B cell (primary cell): ENCODE measurements at regions not wholly inside any gene's neighbourhood (a gene's known extent, or its start where the extent isn't known, plus 50 kb on each side); places are given as distances from the start of the nearest gene placed in this dataset.

Experiments used
- ATAC-seq: fragments of 200-7000 bp; cut with Tn5 transposase; one replicate; pipeline ENCODE4 v1.10.0; 2021; ENCODE audit warnings: low read depth, mild to moderate bottlenecking, moderate number of reproducible peaks, moderate library complexity
- CTCF ChIA-PET: fragments of 350-600 bp; sonication (Branson Sonifier 250); formaldehyde crosslinking; loops from one replicate; lab custom pipeline; 2021; ENCODE audit warnings: antibody characterized with exemption, inconsistent platforms; lab: Charles Lee
- POLR2A ChIA-PET: fragments of 350-600 bp; sonication (Branson Sonifier 250); formaldehyde crosslinking; loops from one replicate; lab custom pipeline; 2021; ENCODE audit warnings: antibody characterized with exemption; lab: Charles Lee
- DNase-seq: peaks from one replicate; pipeline ENCODE4 v3.0.0; 2013
- H2AFZ ChIP-seq: 2 replicates; pipeline ENCODE4 v1.6.1; 2012; ENCODE audit warnings: mild to moderate bottlenecking, low read depth, low read length; ENCODE audit not compliant: insufficient read depth, poor library complexity, severe bottlenecking
- H3K27ac ChIP-seq, 2 donors: 1 replicate in 1 of 2; 2 replicates in 1 of 2; pipeline ENCODE4 v1.5.1; 2012 to 2013; ENCODE audit warnings: low read length in 2 of 2, mild to moderate bottlenecking in 2 of 2, moderate library complexity in 1 of 2
- H3K27me3 ChIP-seq, 4 experiments: fragments of 200-600 bp in 1 of 4; sonication (generic) in 1 of 4; replicated peaks in 1 of 4; 1 replicate in 2 of 4; 2 replicates in 2 of 4; pipeline versions ENCODE4 v1.6.1 to v1.7.0; 2013 to 2016; ENCODE audit warnings: low read length in 3 of 4, mild to moderate bottlenecking in 2 of 4, mixed read lengths in 1 of 4, moderate library complexity in 1 of 4; ENCODE audit not compliant: insufficient read depth in 4 of 4, control insufficient read depth in 3 of 4; ENCODE audit errors: control extremely low read depth in 1 of 4
- H3K36me3 ChIP-seq, 2 experiments: replicated peaks in 1 of 2; 1 replicate in 1 of 2; 2 replicates in 1 of 2; pipeline versions ENCODE4 v1.6.1 to v1.7.1; 2013; ENCODE audit warnings: low read length in 1 of 2; ENCODE audit not compliant: insufficient read depth in 2 of 2, control insufficient read depth in 1 of 2; ENCODE audit errors: control extremely low read depth in 1 of 2, extremely low read depth in 1 of 2
- H3K4me1 ChIP-seq, 2 donors: fragments of 200-600 bp in 1 of 2; sonication (generic) in 1 of 2; 1 replicate in 1 of 2; 2 replicates in 1 of 2; pipeline versions ENCODE4 v1.5.1 to v1.6.1; 2013 to 2017; ENCODE audit warnings: low read length in 2 of 2; ENCODE audit not compliant: control insufficient read depth in 2 of 2, insufficient read depth in 2 of 2
- H3K4me2 ChIP-seq: replicated peaks from 2 replicates; pipeline ENCODE3; 2012; ENCODE audit warnings: mild to moderate bottlenecking, low read depth, low read length; ENCODE audit not compliant: poor library complexity, severe bottlenecking
- H3K4me3 ChIP-seq, 5 experiments: fragments of 200-600 bp in 1 of 5; sonication (generic) in 1 of 5; 1 replicate in 3 of 5; 2 replicates in 2 of 5; pipeline versions ENCODE4 v1.5.1 to v1.7.0; 2011 to 2016; ENCODE audit warnings: low read length in 4 of 5, mild to moderate bottlenecking in 4 of 5, low read depth in 2 of 5, control low read depth in 1 of 5, moderate library complexity in 1 of 5; ENCODE audit not compliant: insufficient read depth in 1 of 5; ENCODE audit errors: control extremely low read depth in 1 of 5, extremely low read depth in 1 of 5
- H3K79me2 ChIP-seq: fragments of 200-600 bp; sonication (generic); one replicate; pipeline ENCODE4 v1.6.0; 2016; ENCODE audit warnings: low read length; ENCODE audit not compliant: control insufficient read depth, insufficient read depth
- H3K9ac ChIP-seq: fragments of 200-600 bp; sonication (generic); 2 replicates; pipeline ENCODE4 v1.6.1; 2017; ENCODE audit warnings: mild to moderate bottlenecking, low read length, moderate library complexity
- H3K9me3 ChIP-seq, 3 donors: one replicate each; pipeline versions ENCODE4 v1.6.1 to v1.7.1; 2013; ENCODE audit warnings: low read length in 2 of 3; ENCODE audit not compliant: control insufficient read depth in 2 of 3, insufficient read depth in 1 of 3; ENCODE audit errors: control extremely low read depth in 1 of 3
- H4K20me1 ChIP-seq: 2 replicates; pipeline ENCODE4 v1.6.0; 2012; ENCODE audit warnings: mild to moderate bottlenecking, low read length; ENCODE audit not compliant: insufficient read depth, control insufficient read depth, poor library complexity, severe bottlenecking
- H3K27ac Mint-ChIP-seq: one replicate; pipeline ENCODE4 v1.8.0; 2021; ENCODE audit warnings: mixed read lengths
- H3K27me3 Mint-ChIP-seq: one replicate; pipeline ENCODE4 v1.8.0; 2021; ENCODE audit warnings: mixed read lengths
- H3K4me1 Mint-ChIP-seq: one replicate; pipeline ENCODE4 v1.8.0; 2021; ENCODE audit warnings: mixed read lengths
- H3K4me3 Mint-ChIP-seq: one replicate; pipeline ENCODE4 v1.8.0; 2021; ENCODE audit warnings: mixed read lengths
- H3K9me3 Mint-ChIP-seq: one replicate; pipeline ENCODE4 v1.8.0; 2022; ENCODE audit warnings: mixed read lengths; ENCODE audit not compliant: insufficient read depth
- CTCF ChIP-seq: fragments of 200-600 bp; IDR thresholded peaks from one replicate; pipeline ENCODE4 v1.8.0; 2022; ENCODE audit warnings: antibody characterized with exemption, mild to moderate bottlenecking
- EZH2 ChIP-seq: IDR thresholded peaks from 2 replicates; pipeline ENCODE4 v1.6.1; 2012; ENCODE audit warnings: borderline replicate concordance, low read depth, mild to moderate bottlenecking, moderate library complexity, low read length; ENCODE audit not compliant: insufficient read depth, poor library complexity, severe bottlenecking
- WGBS: methylation state at CpG from one replicate; pipeline ENCODE4 v1.1.5; 2013; ENCODE audit warnings: missing lambda C conversion rate; ENCODE audit not compliant: insufficient coverage; 5-methylcytosine and 5-hydroxymethylcytosine counted together
- intact Hi-C: fragments of 100-400 bp; cut with micrococcal nuclease; formaldehyde crosslinking; loops from one replicate; pipeline ENCODE4 v1.10.0; 2022

GRCh38 chr1:208935517-208936187, 647.9 kb upstream of the CAMK1G start:
- no peaks in the 10 kb centered on the region for H4K20me1 ChIP-seq
- no peak overlapping the region for H2AFZ ChIP-seq
- H3K79me2 ChIP-seq = no peaks in the 10 kb centered on the region
- 100% methylated on average over 2 of the region's 3 CpGs for WGBS
- H3K36me3 ChIP-seq = no peaks in the 10 kb centered on the region
- Mint-ChIP-seq H3K9me3 (no peaks in the 10 kb centered on the region), H3K4me3 (no peak overlapping the region), H3K4me1 (no peaks in the 10 kb centered on the region), H3K27ac (no peak overlapping the region), H3K27me3 (no peaks in the 10 kb centered on the region)
- no peak overlapping the region for H3K4me2 ChIP-seq
- DNase-seq (no peak), ATAC-seq (no peak)
- no peak overlapping the region for H3K27ac ChIP-seq
- no peaks in the 10 kb centered on the region for H3K4me1 ChIP-seq
- no peak overlapping the region for H3K4me3 ChIP-seq
- intact Hi-C loops = no loop called here
- no peaks in the 10 kb centered on the region for H3K27me3 ChIP-seq
- POLR2A ChIA-PET = no interaction called here
- H3K9me3 ChIP-seq = no peaks in the 10 kb centered on the region
- CTCF ChIA-PET = no interaction called here
- no peak overlapping the region for H3K9ac ChIP-seq
- no peak for TF ChIP-seq CTCF
- no peak for TF ChIP-seq EZH2

GRCh38 chr1:208939537-208940085, 643.9 kb upstream of the CAMK1G start:
- CTCF ChIA-PET = no interaction called here
- no peak for ATAC-seq
- no peak overlapping the region for H3K27ac ChIP-seq
- intact Hi-C loops = no loop called here
- Mint-ChIP-seq H3K27me3 (no peaks in the 10 kb centered on the region), H3K4me3 (no peak overlapping the region), H3K27ac (no peak overlapping the region), H3K9me3 (no peaks in the 10 kb centered on the region), H3K4me1 (no peaks in the 10 kb centered on the region)
- no peak overlapping the region for H2AFZ ChIP-seq
- DNase-seq = no peak
- POLR2A ChIA-PET = no interaction called here
- H3K4me3 ChIP-seq = no peak overlapping the region
- H3K9ac ChIP-seq = no peak overlapping the region
- WGBS = no CpG with 5 or more reads among the region's 1 CpG
- no peak overlapping the region for H3K4me2 ChIP-seq
- no peaks in the 10 kb centered on the region for H3K4me1 ChIP-seq
- H3K79me2 ChIP-seq = no peaks in the 10 kb centered on the region
- H3K36me3 ChIP-seq = no peaks in the 10 kb centered on the region
- TF ChIP-seq EZH2 (no peak), CTCF (no peak)
- no peaks in the 10 kb centered on the region for H3K27me3 ChIP-seq
- H3K9me3 ChIP-seq = no peaks in the 10 kb centered on the region
- H4K20me1 ChIP-seq = no peaks in the 10 kb centered on the region
